ENCODE measurements at regions not wholly inside any gene's neighbourhood (a gene's known extent, or its start where the extent isn't known, plus 50 kb on each side); places are given as distances from the start of the nearest gene placed in this dataset.
"Not testable (repeated sequence)": the region's sequence is repeated elsewhere in the genome, so short reads cannot be mapped to it uniquely, and the experiment has no call there.

- Mint-ChIP-seq H3K27ac (no peak overlapping the region), H3K36me3 (no peaks in the 10 kb centered on the region), H3K4me1 (no peaks in the 10 kb centered on the region), H3K9me3 (peaks cover 0 to 3% (median 0%) of the 10 kb centered on the region in 6 donors), H3K27me3 (ENCODE audit: low read depth in 3 of 3) (peaks cover 0 to 2% (median 0%) of the 10 kb centered on the region in 3 donors), H3K4me3 (no peak overlapping the region)
- DNase-seq: no peak
Observed at GRCh38 chr7:51428217-51428887, 111.7 kb upstream of the COBL start.

- H3K4me1 Mint-ChIP-seq: no peaks in the 10 kb centered on the region
- no peaks in the 10 kb centered on the region for H3K36me3 Mint-ChIP-seq
- peaks cover 0 to 4% (median 0%) of the 10 kb centered on the region in 3 donors for H3K27me3 Mint-ChIP-seq (ENCODE audit: low read depth in 3 of 3)
- H3K9me3 Mint-ChIP-seq: peaks cover 0 to 3% (median 0%) of the 10 kb centered on the region in 6 donors
- DNase-seq: no peak
- H3K4me3 Mint-ChIP-seq: no peak overlapping the region
- H3K27ac Mint-ChIP-seq: no peak overlapping the region
Observed at GRCh38 chr7:51426163-51426562, 109.6 kb upstream of the COBL start.

GRCh38 chr7:51409934-51410333 lies 93.3 kb upstream of the COBL start:
- not testable (repeated sequence) for H3K36me3 Mint-ChIP-seq; H3K9me3 Mint-ChIP-seq; H3K4me1 Mint-ChIP-seq; DNase-seq; H3K4me3 Mint-ChIP-seq; H3K27me3 Mint-ChIP-seq (ENCODE audit: low read depth in 3 of 3); H3K27ac Mint-ChIP-seq

- not testable (repeated sequence) for H3K4me3 Mint-ChIP-seq, H3K27ac Mint-ChIP-seq
Observed at GRCh38 chr7:51397608-51398007, 81.0 kb upstream of the COBL start.

GRCh38 chr7:51393003-51393402 lies 76.4 kb upstream of the COBL start:
- not testable (repeated sequence) for H3K27ac Mint-ChIP-seq; H3K27me3 Mint-ChIP-seq (ENCODE audit: low read depth in 3 of 3); H3K4me3 Mint-ChIP-seq; H3K4me1 Mint-ChIP-seq; H3K36me3 Mint-ChIP-seq; DNase-seq; H3K9me3 Mint-ChIP-seq

More at GRCh38 chr7:51397608-51398007, 81.0 kb upstream of the COBL start:
- not testable (repeated sequence) for H3K9me3 Mint-ChIP-seq; H3K27me3 Mint-ChIP-seq (ENCODE audit: low read depth in 3 of 3); DNase-seq; H3K4me1 Mint-ChIP-seq; H3K36me3 Mint-ChIP-seq

- not testable (repeated sequence) for DNase-seq; H3K4me1 Mint-ChIP-seq; H3K9me3 Mint-ChIP-seq; H3K27me3 Mint-ChIP-seq (ENCODE audit: low read depth in 3 of 3); H3K36me3 Mint-ChIP-seq; H3K27ac Mint-ChIP-seq; H3K4me3 Mint-ChIP-seq
Observed at GRCh38 chr7:51389952-51390351, 73.3 kb upstream of the COBL start.

GRCh38 chr7:51389216-51389812 lies 72.7 kb upstream of the COBL start:
- not testable (repeated sequence) for H3K9me3 Mint-ChIP-seq; H3K4me3 Mint-ChIP-seq; H3K36me3 Mint-ChIP-seq; H3K4me1 Mint-ChIP-seq; H3K27me3 Mint-ChIP-seq (ENCODE audit: low read depth in 3 of 3); H3K27ac Mint-ChIP-seq; DNase-seq

- H3K4me1 Mint-ChIP-seq, H3K36me3 Mint-ChIP-seq, H3K27ac Mint-ChIP-seq, H3K9me3 Mint-ChIP-seq, DNase-seq, H3K4me3 Mint-ChIP-seq: not testable (repeated sequence)
- H3K27me3 Mint-ChIP-seq (ENCODE audit: low read depth in 3 of 3): peaks cover 0 to 10% (median 3%) of the 10 kb centered on the region in 3 donors
Observed at GRCh38 chr7:51388241-51388640, 71.6 kb upstream of the COBL start.

GRCh38 chr7:51386806-51387568 lies 70.4 kb upstream of the COBL start:
- not testable (repeated sequence) for H3K27me3 Mint-ChIP-seq (ENCODE audit: low read depth in 3 of 3); H3K36me3 Mint-ChIP-seq; H3K27ac Mint-ChIP-seq; H3K4me1 Mint-ChIP-seq; DNase-seq; H3K4me3 Mint-ChIP-seq; H3K9me3 Mint-ChIP-seq

GRCh38 chr7:51386184-51386583 lies 69.6 kb upstream of the COBL start:
- not testable (repeated sequence) for DNase-seq; H3K27me3 Mint-ChIP-seq (ENCODE audit: low read depth in 3 of 3); H3K27ac Mint-ChIP-seq; H3K36me3 Mint-ChIP-seq; H3K4me1 Mint-ChIP-seq; H3K4me3 Mint-ChIP-seq; H3K9me3 Mint-ChIP-seq

GRCh38 chr7:51382243-51382642 lies 65.6 kb upstream of the COBL start:
- H3K27me3 Mint-ChIP-seq (ENCODE audit: low read depth in 3 of 3); DNase-seq; H3K36me3 Mint-ChIP-seq; H3K27ac Mint-ChIP-seq; H3K4me3 Mint-ChIP-seq; H3K9me3 Mint-ChIP-seq; H3K4me1 Mint-ChIP-seq: not testable (repeated sequence)

- H3K27ac Mint-ChIP-seq: no peak overlapping the region
- H3K9me3 Mint-ChIP-seq: peaks cover 0 to 3% (median 0%) of the 10 kb centered on the region in 6 donors
- DNase-seq: no peak
- H3K4me3 Mint-ChIP-seq: no peak overlapping the region
- no peaks in the 10 kb centered on the region for H3K4me1 Mint-ChIP-seq
- H3K27me3 Mint-ChIP-seq (ENCODE audit: low read depth in 3 of 3): peaks cover 0 to 2% (median under 1%) of the 10 kb centered on the region in 3 donors
- H3K36me3 Mint-ChIP-seq: no peaks in the 10 kb centered on the region
Observed at GRCh38 chr7:51376420-51377092, 59.9 kb upstream of the COBL start.

GRCh38 chr7:51374936-51375335 lies 58.3 kb upstream of the COBL start:
- no peak overlapping the region for H3K4me3 Mint-ChIP-seq
- DNase-seq: no peak
- H3K36me3 Mint-ChIP-seq: no peaks in the 10 kb centered on the region
- peaks cover 0 to 1% (median 0%) of the 10 kb centered on the region in 6 donors for H3K9me3 Mint-ChIP-seq
- H3K4me1 Mint-ChIP-seq: no peaks in the 10 kb centered on the region
- no peak overlapping the region for H3K27ac Mint-ChIP-seq
- H3K27me3 Mint-ChIP-seq (ENCODE audit: low read depth in 3 of 3): peaks cover 2% of the 10 kb centered on the region in 3 donors

GRCh38 chr7:51373607-51374006 lies 57.0 kb upstream of the COBL start:
- H3K27me3 Mint-ChIP-seq (ENCODE audit: low read depth in 3 of 3); H3K36me3 Mint-ChIP-seq; H3K9me3 Mint-ChIP-seq; H3K4me3 Mint-ChIP-seq; H3K4me1 Mint-ChIP-seq; H3K27ac Mint-ChIP-seq; DNase-seq: not testable (repeated sequence)

All from immature natural killer cell (primary cell).